Lower leg skin (tissue), 4 donors: ENCODE measurements at regions not wholly inside any gene's neighbourhood (a gene's known extent, or its start where the extent isn't known, plus 50 kb on each side); places are given as distances from the start of the nearest gene placed in this dataset.
A peak's percentile ranks its signal among the peaks of the same experiment; 100 is the strongest.

ENCODE experiments used
- DNase-seq, 2 donors: peaks; one replicate each; pipeline ENCODE4 v3.0.0-alpha.2; 2019; ENCODE audit warnings: low spot score in 2 of 2
- H3K4me3 ChIP-seq: fragments of 200-600 bp; sonication (generic); 2 replicates; pipeline ENCODE4 v1.5.1; 2017; ENCODE audit warnings: mild to moderate bottlenecking, low read depth; ENCODE audit not compliant: poor library complexity, severe bottlenecking
- CTCF ChIP-seq, 3 donors: fragments of 450-650 bp; IDR thresholded peaks; one replicate each; pipeline ENCODE4 v1.5.1; 2016; ENCODE audit warnings: antibody characterized with exemption in 3 of 3, mild to moderate bottlenecking in 3 of 3, moderate library complexity in 2 of 3
- POLR2A ChIP-seq, 2 donors: fragments of 450-650 bp; IDR thresholded peaks; one replicate each; pipeline ENCODE4 v1.6.1; 2016 to 2017; ENCODE audit warnings: antibody characterized with exemption in 2 of 2, mild to moderate bottlenecking in 1 of 2, moderate library complexity in 1 of 2
- WGBS, 2 donors: methylation state at CpG; one replicate each; pipeline ENCODE4 v1.1.5; 2018; 5-methylcytosine and 5-hydroxymethylcytosine counted together
- intact Hi-C: fragments of 100-400 bp; cut with DNase I; formaldehyde crosslinking; loops from one replicate; pipeline ENCODE4 v1.15.0; 2023; ENCODE audit warnings: low total_unique reads

DNA sequence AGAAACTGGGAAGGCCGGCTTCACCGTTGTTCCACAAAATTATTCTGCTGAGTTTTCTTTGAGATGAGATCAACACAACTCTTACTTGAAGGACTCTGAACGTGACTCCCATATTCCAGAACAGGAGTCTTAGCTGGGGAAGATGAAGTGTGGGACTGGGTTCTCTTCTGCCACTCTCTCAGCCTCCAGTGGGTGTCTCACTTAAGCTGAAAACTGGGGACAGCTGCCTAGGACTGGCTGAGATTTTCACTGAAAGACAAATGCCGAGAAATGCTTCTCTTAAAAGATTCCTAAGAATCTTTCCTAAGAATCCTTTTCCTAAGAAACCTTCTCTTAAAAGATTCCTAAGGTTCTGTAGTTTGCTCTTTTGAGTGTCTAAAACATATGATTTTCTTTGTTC is 156.6 kb upstream of the LHCGR start:
- 65 to 74% methylated on average over 4 of the region's 4 CpGs for whole genome bisulfite sequencing, 2 donors
- no peak overlapping the region for H3K4me3 ChIP-seq
- DNase-seq: no peak
- TF ChIP-seq CTCF (IDR thresholded peaks at IDR 0.05) (no peak), POLR2A (IDR thresholded peaks at IDR 0.05) (no peak)
- intact Hi-C loops: no loop called here

GRCh38 chr2:48910961-48911360 is 155.4 kb upstream of the LHCGR start:
- H3K4me3 ChIP-seq: no peak overlapping the region
- no peak for DNase-seq
- intact Hi-C loops: no loop called here
- no peak for TF ChIP-seq CTCF (IDR thresholded peaks at IDR 0.05)
- TF ChIP-seq POLR2A (IDR thresholded peaks at IDR 0.05): no peak

GRCh38 chr2:48906633-48907032 is 151.1 kb upstream of the LHCGR start:
- TF ChIP-seq CTCF (IDR thresholded peaks at IDR 0.05) (no peak), POLR2A (IDR thresholded peaks at IDR 0.05) (no peak)
- H3K4me3 ChIP-seq: no peak overlapping the region
- DNase-seq: peak in 1 of 2 donors; percentile 42
- WGBS, 2 donors: 50 to 57% methylated on average over 3 of the region's 3 CpGs
- intact Hi-C loops: no loop called here

DNA sequence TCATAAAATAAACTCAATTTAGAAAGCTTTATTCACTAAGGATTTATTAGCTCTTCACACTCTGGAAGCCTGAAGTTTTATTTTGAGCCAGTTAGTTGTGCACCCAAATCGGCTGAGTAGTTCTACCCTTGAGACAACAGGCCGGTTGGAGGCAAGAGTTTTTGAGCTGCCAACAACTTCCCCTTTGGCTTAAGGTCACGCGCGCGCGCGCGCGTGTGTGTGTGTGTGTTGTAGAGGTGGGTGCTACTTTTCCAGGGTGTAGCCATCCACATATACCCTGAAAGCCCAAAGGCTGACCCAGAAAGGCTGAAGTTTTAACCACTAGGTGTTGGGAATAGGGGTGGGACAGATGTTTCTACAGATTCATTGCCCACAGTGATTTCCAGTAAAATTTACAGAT is 150.2 kb upstream of the LHCGR start:
- peak in 1 of 2 donors; percentile 21 for DNase-seq
- no peak overlapping the region for H3K4me3 ChIP-seq
- 61 to 81% methylated on average over 10 of the region's 10 CpGs for WGBS, 2 donors
- no peak for TF ChIP-seq POLR2A (IDR thresholded peaks at IDR 0.05)
- no peak for TF ChIP-seq CTCF (IDR thresholded peaks at IDR 0.05)
- intact Hi-C loops: no loop called here

GRCh38 chr2:48902521-48902920 is 147.0 kb upstream of the LHCGR start:
- no peak overlapping the region for H3K4me3 ChIP-seq
- intact Hi-C loops: no loop called here
- no peak for DNase-seq
- TF ChIP-seq CTCF (IDR thresholded peaks at IDR 0.05) (no peak), POLR2A (IDR thresholded peaks at IDR 0.05) (no peak)
- WGBS, 2 donors: 76 to 90% methylated on average over 5 of the region's 5 CpGs

DNA sequence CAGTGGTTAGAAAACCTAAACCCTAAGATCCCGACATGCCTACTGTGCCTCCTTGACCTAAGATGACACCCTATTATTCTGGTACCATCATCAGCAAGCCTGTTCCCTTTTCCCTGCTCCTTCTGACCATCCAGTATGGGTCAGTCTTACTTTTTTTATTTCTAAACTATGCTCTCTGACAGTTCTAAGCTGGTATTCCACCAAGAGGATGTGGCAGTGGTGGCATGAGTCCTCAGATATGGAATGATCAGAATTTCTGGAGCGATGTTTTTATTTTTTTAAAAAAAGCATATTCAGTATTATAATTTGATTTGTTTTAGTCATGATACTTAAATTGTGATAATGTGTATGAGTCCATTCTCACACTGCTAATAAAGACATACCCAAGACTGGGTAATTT is 145.9 kb upstream of the LHCGR start:
- 91 to 93% methylated on average over 2 of the region's 2 CpGs for WGBS, 2 donors
- intact Hi-C loops: no loop called here
- DNase-seq: no peak
- no peak overlapping the region for H3K4me3 ChIP-seq
- no peak for TF ChIP-seq POLR2A (IDR thresholded peaks at IDR 0.05)
- no peak for TF ChIP-seq CTCF (IDR thresholded peaks at IDR 0.05)
